ENCODE measurements at regions not wholly inside any gene's neighbourhood (a gene's known extent, or its start where the extent isn't known, plus 50 kb on each side); places are given as distances from the start of the nearest gene placed in this dataset.

DNA sequence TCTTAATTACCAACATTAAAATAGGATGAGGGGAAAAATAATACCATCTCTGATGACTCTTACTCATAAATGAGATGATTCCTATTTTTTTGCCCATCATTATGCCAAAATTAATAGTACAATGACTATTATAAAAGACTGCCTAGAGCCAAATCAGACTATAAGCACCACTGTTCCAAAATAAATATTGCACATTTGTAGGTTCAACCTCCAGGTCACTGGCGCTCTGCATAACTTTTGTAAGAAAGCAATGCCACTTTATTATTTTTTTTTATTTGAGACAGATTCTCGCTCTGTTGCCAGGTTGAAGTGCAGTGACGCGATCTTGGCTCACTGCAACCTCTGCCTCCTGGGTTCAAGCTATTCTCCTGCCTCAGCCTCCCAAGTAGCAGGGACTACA is 142.5 kb upstream of the SP8 start:
- TF ChIP-seq, protein P1, sequence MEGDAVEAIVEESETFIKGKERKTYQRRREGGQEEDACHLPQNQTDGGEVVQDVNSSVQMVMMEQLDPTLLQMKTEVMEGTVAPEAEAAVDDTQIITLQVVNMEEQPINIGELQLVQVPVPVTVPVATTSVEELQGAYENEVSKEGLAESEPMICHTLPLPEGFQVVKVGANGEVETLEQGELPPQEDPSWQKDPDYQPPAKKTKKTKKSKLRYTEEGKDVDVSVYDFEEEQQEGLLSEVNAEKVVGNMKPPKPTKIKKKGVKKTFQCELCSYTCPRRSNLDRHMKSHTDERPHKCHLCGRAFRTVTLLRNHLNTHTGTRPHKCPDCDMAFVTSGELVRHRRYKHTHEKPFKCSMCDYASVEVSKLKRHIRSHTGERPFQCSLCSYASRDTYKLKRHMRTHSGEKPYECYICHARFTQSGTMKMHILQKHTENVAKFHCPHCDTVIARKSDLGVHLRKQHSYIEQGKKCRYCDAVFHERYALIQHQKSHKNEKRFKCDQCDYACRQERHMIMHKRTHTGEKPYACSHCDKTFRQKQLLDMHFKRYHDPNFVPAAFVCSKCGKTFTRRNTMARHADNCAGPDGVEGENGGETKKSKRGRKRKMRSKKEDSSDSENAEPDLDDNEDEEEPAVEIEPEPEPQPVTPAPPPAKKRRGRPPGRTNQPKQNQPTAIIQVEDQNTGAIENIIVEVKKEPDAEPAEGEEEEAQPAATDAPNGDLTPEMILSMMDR (IDR thresholded peaks at IDR 0.05): no peak
- TF ChIP-seq POLR2AphosphoS5 (IDR thresholded peaks at IDR 0.05) (no peak), POLR2A (IDR thresholded peaks at IDR 0.05) (no peak)
- DNase-seq (ENCODE audit: low spot score in 2 of 2): no peak
- H3K27me3 ChIP-seq: peaks cover 0 to 6% of the 10 kb centered on the region in 2 donors
- H3K36me3 ChIP-seq: no peaks in the 10 kb centered on the region
- no peak overlapping the region for H3K27ac ChIP-seq
- no peaks in the 10 kb centered on the region for H3K4me1 ChIP-seq
- peaks cover 9 to 12% of the 10 kb centered on the region in 2 donors for H3K9me3 ChIP-seq
- no peak overlapping the region for H3K4me3 ChIP-seq
- intact Hi-C loops (cut with DNase I; ENCODE audit: low total_unique reads): no loop called here

DNA sequence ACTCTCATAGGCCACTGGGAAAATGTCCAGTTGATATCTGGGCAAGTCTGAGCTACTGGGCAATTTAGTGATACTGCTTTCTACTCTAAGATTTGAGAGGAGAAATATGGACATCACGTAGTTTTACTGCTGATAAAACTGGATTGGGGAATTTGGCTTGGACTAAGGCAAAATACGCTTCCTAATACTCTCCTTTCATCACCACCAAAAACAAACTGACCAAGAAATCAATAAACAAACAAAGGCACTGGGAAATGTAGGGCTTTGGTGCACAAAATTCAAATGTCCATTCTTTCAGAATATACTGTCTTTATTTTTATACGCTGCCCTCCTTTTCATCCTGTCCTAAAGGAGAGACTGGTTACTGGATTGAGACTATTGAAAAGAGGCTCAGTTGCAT is 145.1 kb upstream of the SP8 start:
- Histone ChIP-seq H3K27ac (no peak overlapping the region), H3K4me1 (no peaks in the 10 kb centered on the region), H3K27me3 (peaks cover 0 to 13% of the 10 kb centered on the region in 2 donors), H3K4me3 (no peak overlapping the region), H3K9me3 (peaks cover 0 to 5% of the 10 kb centered on the region in 2 donors), H3K36me3 (no peaks in the 10 kb centered on the region)
- no peak for DNase-seq (ENCODE audit: low spot score in 2 of 2)
- intact Hi-C loops (cut with DNase I; ENCODE audit: low total_unique reads): no loop called here
- TF ChIP-seq POLR2AphosphoS5 (IDR thresholded peaks at IDR 0.05) (no peak), POLR2A (IDR thresholded peaks at IDR 0.05) (no peak)
- TF ChIP-seq, protein P1 (IDR thresholded peaks at IDR 0.05): no peak

DNA sequence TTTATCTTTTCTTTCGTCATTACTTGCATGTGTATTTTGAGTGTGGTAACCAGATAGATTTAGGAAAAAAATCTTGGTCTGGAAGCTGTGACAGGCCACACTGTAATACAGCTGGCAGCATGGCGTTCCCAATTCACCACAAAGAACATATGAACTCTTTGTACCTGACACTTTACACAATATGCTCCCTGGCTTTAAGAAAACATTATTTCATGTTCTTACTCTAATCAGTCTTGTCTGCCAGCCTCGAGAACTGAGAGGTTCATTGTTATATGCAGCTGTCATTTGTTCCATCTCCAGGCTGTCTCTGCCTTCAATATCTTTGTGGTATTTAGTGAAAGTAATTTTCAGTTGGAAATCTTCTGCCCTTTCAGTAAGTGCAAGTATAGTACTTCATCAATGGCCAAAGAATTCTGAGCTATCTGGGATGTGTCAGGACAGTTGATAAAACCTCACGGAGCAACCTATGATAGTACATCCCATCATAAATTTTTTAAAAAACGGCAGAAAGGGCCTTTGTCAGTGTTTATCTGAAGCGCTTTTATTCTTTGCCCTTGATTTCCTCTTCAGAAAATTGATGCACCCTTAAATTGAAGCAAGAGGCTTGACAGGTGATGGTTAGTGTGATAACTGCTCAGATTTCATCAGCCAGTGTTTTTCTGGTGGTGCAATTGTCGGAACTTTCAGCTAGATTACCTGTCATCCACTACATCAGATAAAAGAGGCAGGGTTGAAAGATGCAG is 146.3 kb upstream of the SP8 start:
- intact Hi-C loops (cut with DNase I; ENCODE audit: low total_unique reads): no loop called here
- no peaks in the 10 kb centered on the region for H3K36me3 ChIP-seq
- H3K4me3 ChIP-seq: no peak overlapping the region
- H3K9me3 ChIP-seq: no peaks in the 10 kb centered on the region
- H3K27ac ChIP-seq: no peak overlapping the region
- peaks cover 0 to 10% of the 10 kb centered on the region in 2 donors for H3K27me3 ChIP-seq
- DNase-seq (ENCODE audit: low spot score in 2 of 2): no peak
- no peaks in the 10 kb centered on the region for H3K4me1 ChIP-seq
- TF ChIP-seq POLR2AphosphoS5 (IDR thresholded peaks at IDR 0.05) (no peak), POLR2A (IDR thresholded peaks at IDR 0.05) (no peak)
- TF ChIP-seq, protein P1 (IDR thresholded peaks at IDR 0.05): no peak

DNA sequence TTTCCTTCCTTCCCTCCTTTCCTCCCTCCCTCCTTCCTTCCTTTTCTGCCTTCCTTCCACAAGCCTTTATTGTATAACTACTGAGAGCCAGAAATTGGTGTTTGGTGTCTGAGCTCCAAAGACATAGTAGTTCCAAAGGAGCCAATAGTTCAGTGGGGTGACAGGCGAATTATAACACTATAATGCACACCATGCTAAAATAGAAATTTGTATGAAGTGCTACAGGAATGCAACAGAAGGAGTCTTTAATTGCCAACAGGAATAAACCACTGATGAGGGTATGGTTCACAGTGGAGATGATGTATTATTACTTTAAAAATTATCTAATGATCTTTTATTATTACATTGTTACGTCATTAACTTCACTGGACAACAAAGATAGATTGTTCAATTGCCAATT is 158.8 kb upstream of the SP8 start:
- H3K27me3 ChIP-seq: no peaks in the 10 kb centered on the region
- no peak for DNase-seq (ENCODE audit: low spot score in 2 of 2)
- intact Hi-C loops (cut with DNase I; ENCODE audit: low total_unique reads): no loop called here
- no peak overlapping the region for H3K27ac ChIP-seq
- H3K4me1 ChIP-seq: no peaks in the 10 kb centered on the region
- no peaks in the 10 kb centered on the region for H3K36me3 ChIP-seq
- H3K9me3 ChIP-seq: peaks cover 0 to 11% of the 10 kb centered on the region in 2 donors
- H3K4me3 ChIP-seq: no peak overlapping the region
- no peak for TF ChIP-seq POLR2A (IDR thresholded peaks at IDR 0.05)
- TF ChIP-seq, protein P1 (IDR thresholded peaks at IDR 0.05): no peak
- no peak for TF ChIP-seq POLR2AphosphoS5 (IDR thresholded peaks at IDR 0.05)

DNA sequence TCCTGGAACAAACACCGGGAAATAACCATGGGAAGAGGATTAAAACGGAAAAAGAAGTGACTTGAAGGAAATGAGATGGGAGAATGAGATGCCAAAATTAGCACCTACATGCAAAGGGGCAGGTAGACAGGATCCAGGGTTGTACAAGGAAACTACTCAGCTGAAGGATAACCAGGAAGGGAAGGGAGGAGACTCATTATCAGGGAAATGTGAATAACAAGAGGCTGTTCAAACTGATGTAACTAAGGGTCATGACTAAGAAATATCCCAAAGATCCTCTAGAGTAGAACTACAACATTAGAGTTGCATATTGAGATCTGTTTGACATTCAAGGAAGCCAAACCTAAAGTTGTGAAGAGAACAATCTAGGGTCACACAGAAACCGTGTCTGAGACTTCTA is 166.2 kb upstream of the SP8 start:
- no peak for TF ChIP-seq POLR2A (IDR thresholded peaks at IDR 0.05)
- TF ChIP-seq, protein P1 (IDR thresholded peaks at IDR 0.05): no peak
- TF ChIP-seq POLR2AphosphoS5 (IDR thresholded peaks at IDR 0.05): no peak
- no peaks in the 10 kb centered on the region for H3K4me1 ChIP-seq

More for the DNA sequence above, 166.2 kb upstream of the SP8 start:
- intact Hi-C loops (cut with DNase I; ENCODE audit: low total_unique reads): no loop called here
- Histone ChIP-seq H3K36me3 (no peaks in the 10 kb centered on the region), H3K27ac (no peak overlapping the region), H3K4me3 (no peak overlapping the region), H3K9me3 (peaks cover 0 to 11% of the 10 kb centered on the region in 2 donors), H3K27me3 (no peaks in the 10 kb centered on the region)
- no peak for DNase-seq (ENCODE audit: low spot score in 2 of 2)
